Muscle layer of colon (tissue), 2 donors: ENCODE measurements at regions not wholly inside any gene's neighbourhood (a gene's known extent, or its start where the extent isn't known, plus 50 kb on each side); places are given as distances from the start of the nearest gene placed in this dataset.

Source experiments
- H3K27ac ChIP-seq: one replicate; pipeline ENCODE4 v1.7.0; 2013; ENCODE audit warnings: low read depth, mild to moderate bottlenecking, low read length, moderate library complexity
- H3K27me3 ChIP-seq, 2 donors: one replicate each; pipeline ENCODE4 v1.7.0; 2013; ENCODE audit warnings: low read length in 2 of 2, mild to moderate bottlenecking in 2 of 2; ENCODE audit not compliant: insufficient read depth in 2 of 2, control insufficient read depth in 1 of 2
- H3K36me3 ChIP-seq: one replicate; pipeline ENCODE4 v1.7.0; 2013; ENCODE audit warnings: mild to moderate bottlenecking, low read length; ENCODE audit not compliant: insufficient read depth
- H3K4me1 ChIP-seq: one replicate; pipeline ENCODE4 v1.7.0; 2013; ENCODE audit warnings: mild to moderate bottlenecking, low read length; ENCODE audit not compliant: insufficient read depth
- H3K4me3 ChIP-seq, 2 donors: one replicate each; pipeline ENCODE4 v1.7.0; 2013; ENCODE audit warnings: low read length in 2 of 2, low read depth in 1 of 2, mild to moderate bottlenecking in 1 of 2, moderate library complexity in 1 of 2
- H3K9ac ChIP-seq: one replicate; pipeline ENCODE4 v1.7.0; 2013; ENCODE audit warnings: low read length
- H3K9me3 ChIP-seq: one replicate; pipeline ENCODE4 v1.7.0; 2013; ENCODE audit warnings: mild to moderate bottlenecking, low read length
- donor health status: abdominal sarcoma.
- donor health status: Adenocarcinoma of cecum.

GRCh38 chr4:71247706-71248105, 91.1 kb upstream of the SLC4A4 start:
- H3K27ac ChIP-seq = no peak overlapping the region
- H3K36me3 ChIP-seq = no peaks in the 10 kb centered on the region
- H3K4me3 ChIP-seq = no peak overlapping the region
- H3K9me3 ChIP-seq = no peaks in the 10 kb centered on the region
- H3K27me3 ChIP-seq = no peaks in the 10 kb centered on the region
- no peak overlapping the region for H3K9ac ChIP-seq
- H3K4me1 ChIP-seq = no peaks in the 10 kb centered on the region

DNA sequence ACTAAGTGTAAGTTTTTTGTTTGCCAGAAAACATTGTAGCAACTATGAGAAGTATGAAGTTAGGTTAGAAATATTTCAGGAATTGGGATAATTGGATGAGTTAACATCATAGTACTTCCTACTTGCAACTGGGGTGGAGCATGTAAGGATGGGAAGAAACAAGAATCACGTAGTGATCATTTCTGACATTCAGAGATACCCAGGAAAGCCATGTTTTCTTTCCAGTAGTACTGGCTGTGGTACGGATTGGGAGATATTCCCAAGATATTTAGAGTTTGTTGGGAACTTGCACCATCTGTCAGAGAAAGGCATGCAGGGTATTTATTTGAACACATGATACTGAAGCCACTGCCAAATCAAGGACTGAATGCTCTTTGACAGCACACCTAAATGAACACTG, 87.6 kb upstream of the SLC4A4 start:
- no peak overlapping the region for H3K27ac ChIP-seq
- no peaks in the 10 kb centered on the region for H3K27me3 ChIP-seq
- no peaks in the 10 kb centered on the region for H3K9me3 ChIP-seq
- no peaks in the 10 kb centered on the region for H3K36me3 ChIP-seq
- H3K4me1 ChIP-seq = peaks cover 5% of the 10 kb centered on the region
- no peak overlapping the region for H3K4me3 ChIP-seq
- no peak overlapping the region for H3K9ac ChIP-seq

GRCh38 chr4:71253545-71253944, 85.3 kb upstream of the SLC4A4 start:
- Histone ChIP-seq H3K27me3 (no peaks in the 10 kb centered on the region), H3K27ac (no peak overlapping the region), H3K4me3 (no peak overlapping the region), H3K4me1 (peaks cover 5% of the 10 kb centered on the region), H3K9ac (no peak overlapping the region), H3K9me3 (no peaks in the 10 kb centered on the region), H3K36me3 (no peaks in the 10 kb centered on the region)

- Histone ChIP-seq H3K4me3 (no peak overlapping the region), H3K4me1 (peaks cover 7% of the 10 kb centered on the region), H3K36me3 (no peaks in the 10 kb centered on the region), H3K27ac (no peak overlapping the region), H3K9ac (no peak overlapping the region), H3K27me3 (no peaks in the 10 kb centered on the region), H3K9me3 (no peaks in the 10 kb centered on the region)
These were observed 84.3 kb upstream of the SLC4A4 start for GRCh38 chr4:71254451-71255012.

GRCh38 chr4:71255976-71256375, 82.8 kb upstream of the SLC4A4 start:
- Histone ChIP-seq H3K36me3 (no peaks in the 10 kb centered on the region), H3K4me3 (no peak overlapping the region), H3K4me1 (peaks cover 13% of the 10 kb centered on the region), H3K9me3 (no peaks in the 10 kb centered on the region), H3K27ac (no peak overlapping the region), H3K9ac (no peak overlapping the region), H3K27me3 (no peaks in the 10 kb centered on the region)

GRCh38 chr4:71257761-71258160, 81.1 kb upstream of the SLC4A4 start:
- Histone ChIP-seq H3K36me3 (no peaks in the 10 kb centered on the region), H3K9ac (no peak overlapping the region), H3K27me3 (no peaks in the 10 kb centered on the region), H3K4me1 (peaks cover 20% of the 10 kb centered on the region), H3K9me3 (no peaks in the 10 kb centered on the region), H3K27ac (no peak overlapping the region), H3K4me3 (no peak overlapping the region)

- H3K9me3 ChIP-seq = no peaks in the 10 kb centered on the region
- H3K4me1 ChIP-seq = peaks cover 20% of the 10 kb centered on the region
- no peak overlapping the region for H3K4me3 ChIP-seq
- no peak overlapping the region for H3K9ac ChIP-seq
- no peak overlapping the region for H3K27ac ChIP-seq
- no peaks in the 10 kb centered on the region for H3K27me3 ChIP-seq
- H3K36me3 ChIP-seq = no peaks in the 10 kb centered on the region
These were observed 80.5 kb upstream of the SLC4A4 start for GRCh38 chr4:71258323-71258722.

DNA sequence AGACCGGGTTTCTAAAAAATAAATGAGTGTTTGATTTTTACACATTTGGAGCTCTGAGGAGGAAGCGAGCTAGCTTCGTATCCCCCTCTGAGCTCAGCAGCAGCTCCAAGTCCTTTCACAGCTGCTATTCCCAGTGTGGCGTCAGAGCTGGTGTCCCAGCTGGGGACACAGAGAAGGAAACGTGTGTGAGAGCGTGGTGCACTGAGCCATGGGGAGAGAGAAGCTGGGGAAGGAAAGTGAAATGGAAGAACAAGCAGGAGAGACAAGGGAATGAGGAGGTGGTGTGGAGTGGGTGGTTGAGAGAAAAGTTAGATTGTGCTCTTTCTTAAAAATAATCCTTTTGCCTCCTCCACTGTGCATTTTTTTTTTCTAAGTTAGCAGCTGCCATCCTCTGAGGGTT, 79.5 kb upstream of the SLC4A4 start:
- peaks cover 16% of the 10 kb centered on the region for H3K4me1 ChIP-seq
- no peaks in the 10 kb centered on the region for H3K36me3 ChIP-seq
- no peak overlapping the region for H3K27ac ChIP-seq
- no peaks in the 10 kb centered on the region for H3K27me3 ChIP-seq
- H3K4me3 ChIP-seq = no peak overlapping the region
- H3K9me3 ChIP-seq = no peaks in the 10 kb centered on the region
- H3K9ac ChIP-seq = no peak overlapping the region

DNA sequence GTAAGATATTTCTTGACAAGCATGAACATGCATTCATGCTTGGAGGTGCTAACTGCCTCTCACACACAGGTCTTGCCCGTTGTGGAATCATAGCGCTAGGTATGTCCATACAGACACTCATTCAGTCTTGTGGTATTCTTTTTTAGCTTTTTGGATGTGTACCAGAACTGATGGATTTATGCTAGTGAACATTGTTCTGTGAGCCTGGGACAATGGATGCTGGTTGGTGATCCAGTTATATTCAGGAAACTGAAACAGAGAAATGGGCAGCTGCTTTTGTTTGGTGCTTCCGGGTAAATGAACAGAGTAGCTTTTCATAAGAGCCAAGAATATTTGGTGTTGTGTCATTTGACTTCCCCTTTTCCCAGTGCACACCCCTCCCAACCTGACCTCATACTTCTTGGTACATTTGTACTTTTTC, 78.9 kb upstream of the SLC4A4 start:
- Histone ChIP-seq H3K9ac (no peak overlapping the region), H3K27ac (no peak overlapping the region), H3K4me1 (peaks cover 16% of the 10 kb centered on the region), H3K4me3 (no peak overlapping the region), H3K36me3 (no peaks in the 10 kb centered on the region), H3K27me3 (no peaks in the 10 kb centered on the region), H3K9me3 (no peaks in the 10 kb centered on the region)

GRCh38 chr4:71260544-71260943, 78.3 kb upstream of the SLC4A4 start:
- Histone ChIP-seq H3K4me1 (peaks cover 16% of the 10 kb centered on the region), H3K27me3 (no peaks in the 10 kb centered on the region), H3K4me3 (no peak overlapping the region), H3K9me3 (no peaks in the 10 kb centered on the region), H3K27ac (no peak overlapping the region), H3K9ac (no peak overlapping the region), H3K36me3 (no peaks in the 10 kb centered on the region)

DNA sequence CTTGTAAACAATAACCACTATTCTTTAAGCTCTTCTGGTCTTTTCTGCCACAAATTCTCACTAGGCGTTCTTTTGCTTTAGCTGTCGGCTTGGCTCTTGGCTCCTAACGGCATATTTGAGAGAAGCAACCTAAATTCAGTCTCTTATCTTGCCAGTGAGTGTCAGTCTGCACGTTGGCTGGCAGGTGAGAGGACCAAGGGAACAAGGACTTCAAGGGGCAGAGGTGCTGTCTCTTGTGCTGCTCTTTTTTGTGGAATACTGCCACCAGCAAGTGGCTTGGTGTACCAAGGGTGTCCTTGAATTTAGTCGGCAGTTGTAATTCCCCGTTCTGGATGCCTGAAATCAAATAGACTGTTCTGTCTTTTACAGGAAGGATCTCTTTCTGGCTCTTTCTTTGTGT, 77.8 kb upstream of the SLC4A4 start:
- Histone ChIP-seq H3K36me3 (no peaks in the 10 kb centered on the region), H3K9me3 (no peaks in the 10 kb centered on the region), H3K4me3 (no peak overlapping the region), H3K4me1 (peaks cover 16% of the 10 kb centered on the region), H3K27ac (no peak overlapping the region), H3K9ac (no peak overlapping the region), H3K27me3 (no peaks in the 10 kb centered on the region)

GRCh38 chr4:71261633-71262121, 77.1 kb upstream of the SLC4A4 start:
- Histone ChIP-seq H3K4me3 (no peak overlapping the region), H3K27ac (no peak overlapping the region), H3K27me3 (no peaks in the 10 kb centered on the region), H3K9ac (no peak overlapping the region), H3K9me3 (no peaks in the 10 kb centered on the region), H3K4me1 (peaks cover 16% of the 10 kb centered on the region), H3K36me3 (no peaks in the 10 kb centered on the region)
